ENCODE measurements at regions not wholly inside any gene's neighbourhood (a gene's known extent, or its start where the extent isn't known, plus 50 kb on each side); places are given as distances from the start of the nearest gene placed in this dataset.

- H3K4me3 Mint-ChIP-seq, result no peak overlapping the region
These were observed 214.4 kb downstream of the SPRY2 start for GRCh38 chr13:80126389-80127068.

More at GRCh38 chr13:80126389-80127068, 214.4 kb downstream of the SPRY2 start:
- Histone ChIP-seq H3K4me1 (ENCODE audit: insufficient read depth, low read length) (peaks cover 3% of the 10 kb centered on the region; the same call in 1 of the 2 replicates), H2BK120ac (ENCODE audit: low read depth, low read length, poor library complexity, severe bottlenecking) (no peak overlapping the region), H3K14ac (ENCODE audit: insufficient read depth, low read length) (no peak overlapping the region), H4K5ac (ENCODE audit: insufficient read length, low read depth, low read length) (no peak overlapping the region), H3K23me2 (ENCODE audit: insufficient read length, low read depth, low read length, poor library complexity, severe bottlenecking) (no peaks in the 10 kb centered on the region), H3K79me2 (ENCODE audit: insufficient read depth, low read length) (no peaks in the 10 kb centered on the region), H3T11ph (ENCODE audit: low read length) (no peak overlapping the region), H4K91ac (ENCODE audit: insufficient read length, low read depth, low read length) (no peak overlapping the region), H3K9ac (ENCODE audit: extremely low read depth, insufficient read length, low read length) (no peak overlapping the region), H3K56ac (ENCODE audit: insufficient read length, low read depth, low read length) (no peak overlapping the region), H3K18ac (ENCODE audit: insufficient read length, low read depth, low read length) (no peak overlapping the region), H3K27ac (ENCODE audit: insufficient read length, low read depth, low read length) (no peak overlapping the region), H2AK5ac (ENCODE audit: insufficient read length, low read length) (no peak overlapping the region), H3K27me3 (ENCODE audit: insufficient read depth, low read length) (no peaks in the 10 kb centered on the region), H3K79me1 (ENCODE audit: insufficient read depth, low read depth, low read length, poor library complexity, severe bottlenecking) (no peaks in the 10 kb centered on the region), H3K23ac (ENCODE audit: insufficient read length, low read depth, low read length) (no peak overlapping the region), H4K20me1 (ENCODE audit: control insufficient read depth, insufficient read depth, insufficient read length) (no peaks in the 10 kb centered on the region), H2BK20ac (ENCODE audit: low read depth, low read length, poor library complexity, severe bottlenecking) (no peak overlapping the region), H2AFZ (ENCODE audit: low read length) (no peak overlapping the region), H2BK5ac (ENCODE audit: insufficient read length, low read length) (no peak overlapping the region), H4K8ac (replicated peaks; ENCODE audit: insufficient read length, low read depth, low read length) (no peak overlapping the region), H3K4ac (ENCODE audit: low read depth, low read length) (no peak overlapping the region), H2BK15ac (ENCODE audit: low read depth, low read length) (no peak overlapping the region), H2BK12ac (ENCODE audit: insufficient read length, low read depth, low read length) (no peak overlapping the region), H3K4me2 (ENCODE audit: insufficient read depth, insufficient read length, low read length) (no peak overlapping the region), H3K9me3 (ENCODE audit: control insufficient read depth, low read depth, low read length) (no peaks in the 10 kb centered on the region)
- Mint-ChIP-seq H3K27ac (no peak overlapping the region), H3K4me1 (peaks cover 22 to 25% of the 10 kb centered on the region in 2 experiments), H3K27me3 (ENCODE audit: low read depth) (no peaks in the 10 kb centered on the region), H3K9me3 (no peaks in the 10 kb centered on the region), H3K36me3 (ENCODE audit: insufficient read depth in 1 of 3, low read depth in 3 of 3) (no peaks in the 10 kb centered on the region; a peak in 1 of 7 replicates)
- no peak for DNase-seq
- WGBS (ENCODE audit: extremely low coverage, insufficient read length, low lambda C conversion rate), result no CpG with 5 or more reads among the region's 1 CpG
- no peak for TF ChIP-seq CTCF (conservative IDR thresholded peaks at IDR 0.05)
